ENCODE measurements at regions not wholly inside any gene's neighbourhood (a gene's known extent, or its start where the extent isn't known, plus 50 kb on each side); places are given as distances from the start of the nearest gene placed in this dataset.

DNA sequence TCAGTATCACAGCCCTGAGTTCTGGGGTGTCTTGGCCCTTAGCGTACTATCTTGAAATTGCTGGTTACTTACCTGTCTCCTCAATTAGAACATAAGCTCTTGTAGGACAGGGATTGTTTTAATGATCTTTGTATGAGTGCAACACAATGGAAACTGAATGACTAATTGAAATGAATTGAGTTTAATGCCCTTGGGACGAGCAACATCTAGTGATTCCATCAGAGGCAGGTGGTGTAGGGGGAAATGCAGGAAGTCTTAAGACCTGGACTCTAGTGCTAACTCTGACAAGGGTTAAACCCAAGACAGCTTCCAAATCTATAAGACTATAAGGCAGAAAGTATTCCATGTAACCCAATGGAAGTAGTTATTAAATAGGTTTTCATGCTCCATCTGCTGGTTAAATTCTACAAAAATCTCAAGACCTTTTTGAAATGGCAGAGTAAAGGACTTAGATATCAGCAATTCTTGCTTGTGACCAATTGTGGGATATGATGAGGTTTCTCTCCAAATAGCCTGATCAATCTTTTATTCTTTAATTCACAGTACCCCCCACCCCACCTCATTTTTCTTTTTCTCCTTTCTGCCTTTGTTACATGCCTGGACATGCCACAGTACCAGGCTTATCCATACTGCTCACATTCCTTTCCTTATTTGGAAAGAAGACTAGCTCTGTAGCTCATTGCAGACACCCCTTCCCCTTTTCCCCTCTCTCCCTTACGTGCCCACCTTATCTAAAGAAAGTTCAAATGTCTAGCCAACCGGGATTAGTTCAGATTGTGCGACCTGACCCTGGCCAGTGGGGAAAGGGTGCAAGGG, 340.8 kb downstream of the PAPSS1 start:
- H4K91ac ChIP-seq (ENCODE audit: insufficient read depth, low read depth, low read length) = peak overlapping the region; percentile 72
- intact Hi-C loops (cut with micrococcal nuclease) = loop anchor here (10.0 kb wide), 1 partner anchor 64 kb away; no protein-coding TSS in a partner anchor
- no peak overlapping the region for H2AFZ ChIP-seq (replicated peaks; ENCODE audit: low read length, poor library complexity)
- H3K4me2 ChIP-seq (ENCODE audit: low read depth, low read length) = no peak overlapping the region
- H3K9me3 ChIP-seq (ENCODE audit: control insufficient read depth, insufficient read depth, low read length) = no peaks in the 10 kb centered on the region
- H4K5ac ChIP-seq (ENCODE audit: low read depth, low read length) = peak overlapping the region; percentile 49
- no peaks in the 10 kb centered on the region for H3K9me1 ChIP-seq (ENCODE audit: insufficient read depth, low read length)
- H3K56ac ChIP-seq (ENCODE audit: extremely low read depth, insufficient read depth, low read length) = no peak overlapping the region
- H3K79me1 ChIP-seq (ENCODE audit: low read depth in 1 of 2, low read length in 2 of 2) = no peaks in the 10 kb centered on the region
- peak overlapping the region; percentile 99 for H3K18ac ChIP-seq (ENCODE audit: low read depth, low read length)
- peak overlapping the region; percentile 35; the same call in 1 of the 2 replicates for H3K27ac ChIP-seq (ENCODE audit: insufficient read depth, low read length)
- peaks cover 5% of the 10 kb centered on the region for H3K4me1 ChIP-seq (ENCODE audit: control insufficient read depth, insufficient read depth, low read length)
- peak; percentile 47 for DNase-seq
- H2BK15ac ChIP-seq (ENCODE audit: low read depth, low read length) = no peak overlapping the region
- no peaks in the 10 kb centered on the region for H3K36me3 ChIP-seq (ENCODE audit: control insufficient read depth, insufficient read depth, low read length)
- H3K27me3 ChIP-seq (ENCODE audit: control insufficient read depth, insufficient read depth, low read length) = no peaks in the 10 kb centered on the region
- peak overlapping the region; percentile 77 for H2BK20ac ChIP-seq (ENCODE audit: low read depth, low read length)
- no peak overlapping the region for H3K23ac ChIP-seq (ENCODE audit: low read depth, low read length)
- ChIA-PET POLR2A (ENCODE audit: unreplicated experiment) (interaction anchor here (0.6 kb wide), 1 partner anchor 9 kb away, joined by 12 read pairs; no protein-coding TSS in a partner anchor), CTCF (no interaction called here)
- dilution Hi-C loops (cut with HindIII; ENCODE audit: low sequenced_read_pairs, unreplicated experiment) = no loop called here
- H3K4me3 ChIP-seq (ENCODE audit: insufficient read depth, low read depth, low read length) = no peak overlapping the region
- peak overlapping the region; percentile 8 to 76; a peak in 3 of 4 replicates for H4K8ac ChIP-seq (ENCODE audit: low read depth in 2 of 2, low read length in 2 of 2)
- H3K4ac ChIP-seq (ENCODE audit: low read depth, low read length) = peak overlapping the region; percentile 50
- H2BK120ac ChIP-seq (ENCODE audit: low read depth, low read length) = peak overlapping the region; percentile 78
- H2BK5ac ChIP-seq (ENCODE audit: low read depth, low read length, poor library complexity, severe bottlenecking) = peak overlapping the region; percentile 78
- no peak for TF ChIP-seq POLR2A (IDR thresholded peaks at IDR 0.05; ENCODE audit: low read depth, low read length)
- TF ChIP-seq, protein P1, sequence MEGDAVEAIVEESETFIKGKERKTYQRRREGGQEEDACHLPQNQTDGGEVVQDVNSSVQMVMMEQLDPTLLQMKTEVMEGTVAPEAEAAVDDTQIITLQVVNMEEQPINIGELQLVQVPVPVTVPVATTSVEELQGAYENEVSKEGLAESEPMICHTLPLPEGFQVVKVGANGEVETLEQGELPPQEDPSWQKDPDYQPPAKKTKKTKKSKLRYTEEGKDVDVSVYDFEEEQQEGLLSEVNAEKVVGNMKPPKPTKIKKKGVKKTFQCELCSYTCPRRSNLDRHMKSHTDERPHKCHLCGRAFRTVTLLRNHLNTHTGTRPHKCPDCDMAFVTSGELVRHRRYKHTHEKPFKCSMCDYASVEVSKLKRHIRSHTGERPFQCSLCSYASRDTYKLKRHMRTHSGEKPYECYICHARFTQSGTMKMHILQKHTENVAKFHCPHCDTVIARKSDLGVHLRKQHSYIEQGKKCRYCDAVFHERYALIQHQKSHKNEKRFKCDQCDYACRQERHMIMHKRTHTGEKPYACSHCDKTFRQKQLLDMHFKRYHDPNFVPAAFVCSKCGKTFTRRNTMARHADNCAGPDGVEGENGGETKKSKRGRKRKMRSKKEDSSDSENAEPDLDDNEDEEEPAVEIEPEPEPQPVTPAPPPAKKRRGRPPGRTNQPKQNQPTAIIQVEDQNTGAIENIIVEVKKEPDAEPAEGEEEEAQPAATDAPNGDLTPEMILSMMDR (conservative IDR thresholded peaks at IDR 0.05; ENCODE audit: low read depth, low read length) = peak; percentile 27; the same call in 1 of the 2 replicates
- TF ChIP-seq RAD21 (IDR thresholded peaks at IDR 0.05; ENCODE audit: low read length) = 0 out of 2 replicates have a peak, but pooled peaks have one; percentile 26
- no peak overlapping the region for H2AK5ac ChIP-seq (ENCODE audit: low read depth, low read length)
- ATAC-seq (ENCODE audit: low read depth) = peak; percentile 80
- H4K20me1 ChIP-seq (ENCODE audit: insufficient read depth, low read length) = no peaks in the 10 kb centered on the region
- H2AK9ac ChIP-seq (replicated peaks; ENCODE audit: low read depth, low read length, poor library complexity) = peak overlapping the region; percentile 34
- in situ Hi-C loops (cut with MboI; ENCODE audit: low sequenced_read_pairs) = no loop called here
- 0 out of 2 replicates have a peak overlapping the region, but pooled peaks have one; percentile 14 for H3K14ac ChIP-seq (replicated peaks; ENCODE audit: low read depth, low read length)
- no peak overlapping the region for H3K9ac ChIP-seq (ENCODE audit: low read depth, low read length)
- WGBS, 2 experiments (ENCODE audit: extremely low coverage in 2 of 2, insufficient read length in 1 of 2) = no CpG with 5 or more reads among the region's 5 CpGs
- BruUV-seq (replicated peaks) = no TSS peak
